Lung (tissue), 11 donors: ENCODE measurements at regions not wholly inside any gene's neighbourhood (a gene's known extent, or its start where the extent isn't known, plus 50 kb on each side); places are given as distances from the start of the nearest gene placed in this dataset.

Source experiments
- ATAC-seq: fragments of 200-7000 bp; cut with Tn5 transposase; one replicate; pipeline ENCODE4 v1.9.1; 2020; ENCODE audit warnings: moderate number of reproducible peaks; ENCODE audit not compliant: insufficient read depth, low FRiP score
- DNase-seq, 3 donors: peaks; one replicate each; pipeline ENCODE4 v3.0.0-alpha.2; 2013 to 2017
- H3K27ac ChIP-seq, 2 donors: one replicate each; pipeline ENCODE4 v1.5.1; 2013; ENCODE audit warnings: mild to moderate bottlenecking in 2 of 2, moderate library complexity in 2 of 2, control low read depth in 1 of 2, inconsistent platforms in 1 of 2, low read depth in 1 of 2, low read length in 1 of 2
- H3K27me3 ChIP-seq, 3 donors: one replicate each; pipeline ENCODE4 v1.5.1; 2013; ENCODE audit warnings: low read length in 2 of 3; ENCODE audit not compliant: control insufficient read depth in 3 of 3, insufficient read depth in 3 of 3
- H3K36me3 ChIP-seq, 4 donors: one replicate each; pipeline ENCODE4 v1.5.1; 2013; ENCODE audit warnings: low read length in 4 of 4, mild to moderate bottlenecking in 1 of 4, moderate library complexity in 1 of 4; ENCODE audit not compliant: control insufficient read depth in 4 of 4, insufficient read depth in 4 of 4
- H3K4me1 ChIP-seq, 5 donors: one replicate each; pipeline ENCODE4 v1.5.1; 2013; ENCODE audit warnings: low read length in 5 of 5, mild to moderate bottlenecking in 2 of 5, moderate library complexity in 1 of 5; ENCODE audit not compliant: control insufficient read depth in 5 of 5, insufficient read depth in 5 of 5
- H3K4me3 ChIP-seq: one replicate; pipeline ENCODE4 v1.5.1; 2013; ENCODE audit warnings: mild to moderate bottlenecking, control low read depth, moderate library complexity
- H3K9ac ChIP-seq, 2 donors: one replicate each; pipeline ENCODE4 v1.5.1; 2013; ENCODE audit warnings: low read length in 2 of 2, control low read depth in 1 of 2; ENCODE audit not compliant: insufficient read depth in 1 of 2
- H3K9me3 ChIP-seq, 4 donors: one replicate each; pipeline ENCODE4 v1.5.1; 2013; ENCODE audit warnings: low read length in 3 of 4, mild to moderate bottlenecking in 1 of 4, moderate library complexity in 1 of 4; ENCODE audit not compliant: control insufficient read depth in 4 of 4, insufficient read depth in 3 of 4
- CTCF ChIP-seq: IDR thresholded peaks from 2 replicates; pipeline ENCODE4 v1.5.1; 2012; ENCODE audit warnings: mild to moderate bottlenecking; ENCODE audit errors: control extremely low read depth, extremely low read depth
- WGBS, 2 donors: extraction: QIAGEN DNeasy Blood & Tissue Kit; methylation state at CpG; one replicate each; pipeline ENCODE4 v1.1.7; 2013; 5-methylcytosine and 5-hydroxymethylcytosine counted together
- donor health status: control.
- donor health status: control.
- donor health status: Bipolar disorder and iron deficiency.
- donor health status: healthy.
- donor health status: DM: yes; HTN: yes; CAD: no.

DNA sequence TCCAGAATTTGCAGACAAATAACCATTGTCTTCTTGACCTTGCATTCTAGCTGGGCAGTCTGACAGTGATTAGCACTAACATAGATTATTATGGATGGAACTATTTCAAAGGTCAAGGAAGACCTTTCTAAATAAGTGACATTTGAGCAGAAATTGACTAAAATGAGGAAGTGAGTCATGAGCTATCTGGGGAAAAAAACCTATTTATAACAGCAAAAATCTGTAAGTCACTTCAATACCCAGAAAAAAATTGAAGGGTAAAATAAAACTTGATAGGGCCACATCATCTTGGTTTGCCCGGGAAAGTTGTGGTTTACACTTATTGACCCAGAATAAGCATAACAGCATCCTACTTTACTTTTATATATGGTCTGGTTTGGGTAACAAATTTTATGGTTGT, 414.6 kb upstream of the HS3ST1 start:
- H3K27me3 ChIP-seq, result no peaks in the 10 kb centered on the region
- H3K9me3 ChIP-seq, result no peaks in the 10 kb centered on the region
- H3K4me3 ChIP-seq, result no peak overlapping the region
- WGBS, 2 donors, result 65 to 72% methylated on average over 1 of the region's 1 CpG
- ATAC-seq (no peak), DNase-seq (no peak)
- no peak for TF ChIP-seq CTCF
- no peaks in the 10 kb centered on the region for H3K36me3 ChIP-seq
- no peak overlapping the region for H3K27ac ChIP-seq
- H3K4me1 ChIP-seq, result peaks cover 0 to 23% (median 0%) of the 10 kb centered on the region in 5 donors
- H3K9ac ChIP-seq, result no peak overlapping the region

GRCh38 chr4:11842620-11843263, 414.0 kb upstream of the HS3ST1 start:
- Histone ChIP-seq H3K36me3 (no peaks in the 10 kb centered on the region), H3K27me3 (no peaks in the 10 kb centered on the region), H3K9ac (no peak overlapping the region), H3K4me1 (peaks cover 0 to 23% (median 0%) of the 10 kb centered on the region in 5 donors), H3K27ac (no peak overlapping the region), H3K9me3 (no peaks in the 10 kb centered on the region), H3K4me3 (no peak overlapping the region)
- DNase-seq (no peak), ATAC-seq (no peak)
- TF ChIP-seq CTCF, result no peak
- 98% methylated on average over 1 of the region's 1 CpG for WGBS, 2 donors

DNA sequence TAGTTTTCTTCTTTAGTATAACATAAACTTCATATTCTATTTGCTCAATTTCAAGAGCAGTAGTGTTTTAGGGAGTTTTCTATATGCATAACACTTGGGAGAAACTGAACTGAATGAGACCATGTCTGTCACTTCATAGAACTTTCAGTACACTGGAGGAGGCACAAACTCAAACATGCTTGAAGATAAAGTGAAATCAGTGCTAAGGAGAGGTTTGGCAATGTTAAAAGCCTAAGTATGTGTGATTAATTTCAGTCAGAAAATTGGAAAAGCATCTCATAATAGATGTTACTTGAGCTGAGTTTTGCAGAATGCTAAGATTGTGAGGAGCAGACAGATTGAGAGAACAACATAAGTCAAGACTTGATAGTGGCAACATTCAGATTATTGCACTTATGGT, 411.2 kb upstream of the HS3ST1 start:
- DNase-seq, result peak in 2 of 3 donors; percentile 36 to 55
- no peak overlapping the region for H3K27ac ChIP-seq
- no peak overlapping the region for H3K9ac ChIP-seq
- no peaks in the 10 kb centered on the region for H3K36me3 ChIP-seq
- no peaks in the 10 kb centered on the region for H3K27me3 ChIP-seq
- no peak for ATAC-seq
- H3K9me3 ChIP-seq, result no peaks in the 10 kb centered on the region
- H3K4me1 ChIP-seq, result peaks cover 0 to 23% (median 0%) of the 10 kb centered on the region in 5 donors
- no peak overlapping the region for H3K4me3 ChIP-seq
- TF ChIP-seq CTCF, result no peak

GRCh38 chr4:11831739-11832138, 403.0 kb upstream of the HS3ST1 start:
- TF ChIP-seq CTCF, result no peak
- H3K9me3 ChIP-seq, result no peaks in the 10 kb centered on the region
- no peaks in the 10 kb centered on the region for H3K27me3 ChIP-seq
- H3K9ac ChIP-seq, result peak overlapping the region in 1 of 2 donors; percentile 66
- ATAC-seq (no peak), DNase-seq (peak in 2 of 3 donors; percentile 51 to 57)
- H3K4me1 ChIP-seq, result peaks cover 0 to 9% (median 0%) of the 10 kb centered on the region in 5 donors
- no peak overlapping the region for H3K4me3 ChIP-seq
- H3K27ac ChIP-seq, result no peak overlapping the region
- whole genome bisulfite sequencing, 2 donors, result 39 to 40% methylated on average over 5 of the region's 5 CpGs
- no peaks in the 10 kb centered on the region for H3K36me3 ChIP-seq
